Right cardiac atrium (tissue), 5 donors: ENCODE measurements at regions not wholly inside any gene's neighbourhood (a gene's known extent, or its start where the extent isn't known, plus 50 kb on each side); places are given as distances from the start of the nearest gene placed in this dataset.

Experiments
- ATAC-seq, 2 donors: fragments of 200-7000 bp; cut with Tn5 transposase; one replicate each; pipeline versions ENCODE4 v1.8.0 to v1.9.1; 2020; ENCODE audit warnings: moderate library complexity in 2 of 2, mild to moderate bottlenecking in 1 of 2
- DNase-seq, 3 donors: peaks; one replicate each; pipeline ENCODE4 v3.0.0-alpha.2; 2020
- H3K27ac ChIP-seq: one replicate; pipeline ENCODE4 v1.5.1; 2013; ENCODE audit warnings: mild to moderate bottlenecking, low read length, control low read depth, moderate library complexity
- H3K27me3 ChIP-seq: one replicate; pipeline ENCODE4 v1.6.1; 2013; ENCODE audit not compliant: control insufficient read depth, insufficient read depth
- H3K4me1 ChIP-seq: one replicate; pipeline ENCODE4 v1.6.1; 2013; ENCODE audit warnings: low read length; ENCODE audit not compliant: control insufficient read depth, insufficient read depth
- H3K4me3 ChIP-seq: one replicate; pipeline ENCODE4 v1.5.1; 2013; ENCODE audit warnings: low read length, control low read depth
- H3K9me3 ChIP-seq: one replicate; pipeline ENCODE4 v1.6.1; 2013; ENCODE audit warnings: low read length; ENCODE audit not compliant: control insufficient read depth
- WGBS: extraction: QIAGEN DNeasy Blood & Tissue Kit; methylation state at CpG from one replicate; pipeline ENCODE4 v1.1.7; 2013; 5-methylcytosine and 5-hydroxymethylcytosine counted together
- intact Hi-C, 4 donors: fragments of 100-400 bp; cut with DNase I; formaldehyde crosslinking; loops; one replicate each; pipeline versions ENCODE4 v1.11.0 to v1.14.0; 2022 to 2023
- donor health status: healthy with polysubstance abuse.
- donor health status: DM: no; HTN: yes; CAD: no.
- donor health status: DM: no; HTN: no; CAD: no.
- donor health status: DM: no; HTN: yes; CAD: no; lungs with severe emphysema.
- donor health status: DM: yes; HTN: yes; CAD: no.

- no peaks in the 10 kb centered on the region for H3K27me3 ChIP-seq
- H3K27ac ChIP-seq = peak overlapping the region; percentile 79
- no peak overlapping the region for H3K4me3 ChIP-seq
- ATAC-seq = peak; percentile 57 to 67
- H3K9me3 ChIP-seq = no peaks in the 10 kb centered on the region
- peak in 2 of 3 donors; percentile 39 to 76 for DNase-seq
- intact Hi-C loops = no loop called here
- peaks cover 5% of the 10 kb centered on the region for H3K4me1 ChIP-seq
- 26% methylated on average over 15 of the region's 15 CpGs for WGBS
Observed at GRCh38 chr20:4613718-4614620, 72.3 kb upstream of the PRNP start.

DNA sequence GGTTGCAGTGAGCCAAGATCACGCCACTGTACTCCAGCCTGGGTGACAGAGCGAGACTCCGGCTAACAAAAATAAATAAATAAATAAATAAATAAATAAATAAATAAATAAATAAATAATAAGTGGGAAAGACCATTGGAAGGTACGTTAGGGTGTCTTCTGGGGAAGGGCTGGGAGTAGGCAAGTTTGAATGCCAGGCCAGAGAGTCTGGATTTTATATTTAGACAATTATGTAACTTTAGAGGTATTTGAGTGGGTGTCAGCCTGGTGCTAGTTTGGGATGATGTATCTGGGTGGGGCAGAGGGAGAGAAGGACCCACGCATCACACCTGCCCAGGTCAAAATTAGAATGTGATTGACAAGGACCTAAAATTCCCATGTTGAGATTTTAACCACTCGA, 73.1 kb upstream of the PRNP start:
- Histone ChIP-seq H3K4me3 (no peak overlapping the region), H3K27me3 (no peaks in the 10 kb centered on the region), H3K4me1 (peaks cover 5% of the 10 kb centered on the region), H3K27ac (peak overlapping the region; percentile 79), H3K9me3 (no peaks in the 10 kb centered on the region)
- peak; percentile 63 to 69 for ATAC-seq
- intact Hi-C loops = no loop called here
- DNase-seq = no peak
- 68% methylated on average over 6 of the region's 6 CpGs for WGBS

GRCh38 chr20:4610871-4611270, 75.4 kb upstream of the PRNP start:
- no peak overlapping the region for H3K27ac ChIP-seq
- 84% methylated on average over 9 of the region's 9 CpGs for WGBS
- DNase-seq (no peak), ATAC-seq (no peak)
- intact Hi-C loops = no loop called here
- H3K27me3 ChIP-seq = no peaks in the 10 kb centered on the region
- no peak overlapping the region for H3K4me3 ChIP-seq
- H3K9me3 ChIP-seq = no peaks in the 10 kb centered on the region
- peaks cover 5% of the 10 kb centered on the region for H3K4me1 ChIP-seq

- H3K27ac ChIP-seq = no peak overlapping the region
- WGBS = 96% methylated on average over 5 of the region's 5 CpGs
- ATAC-seq (no peak), DNase-seq (no peak)
- no peaks in the 10 kb centered on the region for H3K9me3 ChIP-seq
- no peaks in the 10 kb centered on the region for H3K27me3 ChIP-seq
- H3K4me1 ChIP-seq = peaks cover 5% of the 10 kb centered on the region
- H3K4me3 ChIP-seq = no peak overlapping the region
- intact Hi-C loops = loop anchor here in 3 of 4 donors (2.0 to 10.0 kb wide), 2 partner anchors 111 to 335 kb away; partner anchors contain the start of gene PRND (in 2 of the 3)
Observed at GRCh38 chr20:4609511-4609910, 76.7 kb upstream of the PRNP start.

DNA sequence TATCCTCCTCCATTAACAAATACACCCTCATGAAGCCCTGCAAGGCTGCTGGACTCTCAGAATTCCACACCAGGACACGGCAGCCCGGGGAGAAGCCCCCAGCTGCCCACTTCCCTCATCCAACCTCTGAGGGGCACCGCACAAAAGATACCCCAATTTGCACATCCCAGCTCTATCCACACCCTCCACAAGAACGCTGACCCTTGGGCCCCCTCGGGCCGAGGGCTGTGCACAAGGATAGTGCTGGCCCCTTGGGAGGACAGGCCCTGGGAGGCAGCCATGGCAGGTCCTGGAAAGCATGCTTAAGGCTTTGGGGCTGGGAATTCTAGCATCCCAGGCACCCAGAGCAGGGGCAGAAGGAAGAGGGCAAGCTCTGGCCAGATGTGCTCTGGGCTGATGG, 77.4 kb upstream of the PRNP start:
- Histone ChIP-seq H3K27me3 (no peaks in the 10 kb centered on the region), H3K27ac (no peak overlapping the region), H3K4me3 (no peak overlapping the region), H3K4me1 (peaks cover 6% of the 10 kb centered on the region), H3K9me3 (no peaks in the 10 kb centered on the region)
- 74% methylated on average over 6 of the region's 6 CpGs for WGBS
- no peak for DNase-seq
- intact Hi-C loops = loop anchor here in 3 of 4 donors (2.0 to 10.0 kb wide), 2 partner anchors 112 to 336 kb away; partner anchors contain the start of gene PRND (in 2 of the 3)
- no peak for ATAC-seq

DNA sequence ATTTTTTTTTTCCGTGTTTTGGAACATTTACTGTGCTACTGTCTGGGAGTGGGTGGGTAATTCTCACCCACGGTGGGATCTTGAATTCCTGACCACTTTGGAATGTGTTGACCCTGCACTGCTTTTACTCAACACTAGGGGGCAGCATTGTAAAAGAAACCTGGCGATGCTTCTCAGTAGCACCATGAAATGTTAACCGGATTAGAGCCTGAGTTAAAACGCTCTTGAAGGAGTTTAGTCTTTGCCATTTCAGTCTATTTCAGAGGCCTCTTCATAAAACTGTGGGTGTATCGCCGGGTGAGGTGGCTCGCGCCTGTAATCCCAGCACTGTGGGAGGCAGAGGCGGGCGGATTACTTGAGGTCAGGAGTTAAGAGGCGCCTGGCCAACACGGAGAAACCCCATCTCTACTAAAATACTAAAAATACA, 79.0 kb upstream of the PRNP start:
- 30% methylated on average over 13 of the region's 13 CpGs for WGBS
- DNase-seq = peak in 1 of 3 donors; percentile 52

DNA sequence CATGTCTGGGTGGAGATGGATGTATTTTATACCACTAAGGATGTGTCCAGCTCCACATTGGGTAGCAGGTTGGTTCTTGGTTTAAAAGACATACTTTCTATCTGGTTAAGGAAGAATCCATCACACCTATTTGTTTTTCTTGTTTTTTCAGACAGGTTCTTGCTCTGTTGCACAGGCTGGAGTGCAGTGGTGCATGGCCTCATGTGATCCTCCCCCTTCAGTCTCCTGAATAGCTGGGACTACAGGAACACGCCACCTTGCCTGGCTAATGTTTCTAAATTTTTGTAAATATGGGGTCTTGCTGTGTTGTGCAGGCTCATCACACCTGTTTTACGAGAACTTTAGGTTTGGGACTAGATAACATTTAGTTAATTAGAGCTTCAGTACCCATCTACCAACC, 80.2 kb upstream of the PRNP start:
- Histone ChIP-seq H3K27ac (no peak overlapping the region), H3K4me1 (peaks cover 1% of the 10 kb centered on the region), H3K9me3 (no peaks in the 10 kb centered on the region), H3K27me3 (no peaks in the 10 kb centered on the region), H3K4me3 (no peak overlapping the region)
- intact Hi-C loops = loop anchor here in 2 of 4 donors (2.0 to 10.0 kb wide), 2 partner anchors 115 to 339 kb away; partner anchors contain the start of gene PRND (in 1 of the 2)
- ATAC-seq (no peak), DNase-seq (no peak)
- WGBS = 74% methylated on average over 2 of the region's 2 CpGs

More for the DNA sequence above, 79.0 kb upstream of the PRNP start:
- Histone ChIP-seq H3K4me1 (peaks cover 1% of the 10 kb centered on the region), H3K4me3 (no peak overlapping the region), H3K27ac (no peak overlapping the region), H3K9me3 (no peaks in the 10 kb centered on the region), H3K27me3 (no peaks in the 10 kb centered on the region)
- intact Hi-C loops = loop anchor here in 2 of 4 donors (1.0 to 10.0 kb wide), 3 partner anchors 113 to 338 kb away; partner anchors contain the start of gene PRND (in 1 of the 2)
- peak; percentile 70 to 79 for ATAC-seq

DNA sequence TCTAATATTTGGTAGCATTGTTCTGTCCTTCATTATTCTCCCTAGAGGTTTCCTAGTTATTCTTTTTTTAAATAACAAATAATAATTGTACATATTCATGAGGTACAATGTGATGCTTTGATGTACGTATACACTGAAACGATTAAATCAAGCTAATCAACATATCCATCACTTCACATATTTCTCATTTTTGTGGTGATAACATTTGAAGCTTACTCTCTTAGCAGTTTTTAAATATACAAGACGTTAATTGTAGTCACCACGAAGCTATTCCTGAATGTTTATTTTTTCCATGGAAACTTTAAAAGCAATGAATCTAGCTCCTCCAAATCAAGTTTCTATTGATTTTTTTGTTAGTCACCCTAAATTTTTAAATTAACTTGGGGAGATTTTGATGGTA, 81.1 kb upstream of the PRNP start:
- no peak overlapping the region for H3K27ac ChIP-seq
- peaks cover 1% of the 10 kb centered on the region for H3K4me1 ChIP-seq
- 65% methylated on average over 4 of the region's 4 CpGs for WGBS
- no peaks in the 10 kb centered on the region for H3K9me3 ChIP-seq
- no peak overlapping the region for H3K4me3 ChIP-seq
- no peak for DNase-seq
- no peak for ATAC-seq
- intact Hi-C loops = loop anchor here in 1 of 4 donors (10.0 kb wide), 1 partner anchor 340 kb away; no protein-coding TSS in a partner anchor
- no peaks in the 10 kb centered on the region for H3K27me3 ChIP-seq

DNA sequence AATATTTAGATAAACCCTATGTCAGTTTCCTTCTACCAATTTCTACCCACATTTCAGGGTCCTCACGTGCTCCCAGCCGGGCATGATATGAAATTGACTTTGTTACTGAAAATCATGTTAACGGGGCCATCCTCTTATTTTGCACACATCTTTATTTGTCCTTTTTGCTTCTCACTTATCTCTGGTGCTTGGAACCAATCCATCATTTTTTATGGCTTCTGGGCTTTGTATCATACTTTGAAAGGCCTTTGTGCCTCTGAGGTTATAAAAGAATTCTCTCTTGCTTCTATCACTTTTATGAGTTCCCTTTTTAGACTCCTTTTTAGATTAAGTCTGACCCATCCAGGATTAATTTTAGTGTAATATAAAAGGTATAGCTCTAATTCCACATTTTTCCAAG, 81.7 kb upstream of the PRNP start:
- Histone ChIP-seq H3K27ac (no peak overlapping the region), H3K27me3 (no peaks in the 10 kb centered on the region), H3K4me3 (no peak overlapping the region), H3K4me1 (peaks cover 1% of the 10 kb centered on the region), H3K9me3 (no peaks in the 10 kb centered on the region)
- WGBS = 72% methylated on average over 3 of the region's 3 CpGs
- ATAC-seq (no peak), DNase-seq (no peak)
- intact Hi-C loops = loop anchor here in 1 of 4 donors (10.0 kb wide), 1 partner anchor 340 kb away; no protein-coding TSS in a partner anchor

DNA sequence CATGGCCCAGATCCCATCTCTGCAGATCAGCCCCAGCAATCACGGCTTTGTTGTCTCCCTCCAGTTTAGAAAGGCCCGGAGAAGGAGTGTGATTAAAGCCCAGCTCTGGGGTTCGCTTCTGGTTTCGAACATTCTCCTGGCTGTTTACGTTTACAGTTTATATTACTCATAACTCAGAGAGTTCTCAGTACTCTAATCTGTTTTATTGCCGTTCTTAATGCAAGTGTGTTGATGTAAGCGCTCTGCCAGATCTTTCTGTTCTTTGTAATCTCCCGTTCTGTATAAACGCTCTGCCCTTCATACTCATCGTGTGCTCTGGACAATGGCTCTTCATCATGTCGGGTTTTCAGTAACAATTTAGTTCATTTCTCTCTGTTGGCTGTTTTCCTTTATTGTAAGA, 82.5 kb upstream of the PRNP start:
- WGBS = 59% methylated on average over 11 of the region's 11 CpGs
- intact Hi-C loops = loop anchor here in 1 of 4 donors (10.0 kb wide), 1 partner anchor 341 kb away; no protein-coding TSS in a partner anchor

DNA sequence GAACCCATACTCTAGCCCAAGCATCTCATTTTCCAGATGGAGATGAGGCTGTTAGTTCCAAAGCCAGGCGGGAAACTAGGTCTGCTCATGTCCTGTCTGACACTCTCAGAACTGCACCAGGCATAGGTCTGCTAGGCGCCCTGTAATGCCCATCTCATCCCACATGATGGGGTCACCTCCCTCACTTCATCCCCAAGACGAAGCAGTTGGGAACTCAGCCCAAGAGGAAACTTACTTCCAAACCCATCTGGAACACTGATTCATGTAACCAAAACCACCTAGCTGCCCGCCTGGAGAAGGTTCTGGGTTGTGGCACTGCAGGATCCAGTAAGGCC, 84.0 kb upstream of the PRNP start:
- intact Hi-C loops = loop anchor here in 1 of 4 donors (10.0 kb wide), 1 partner anchor 343 kb away; no protein-coding TSS in a partner anchor

More for the DNA sequence above, 82.5 kb upstream of the PRNP start:
- no peak overlapping the region for H3K4me3 ChIP-seq
- no peak for ATAC-seq
- peaks cover 1% of the 10 kb centered on the region for H3K4me1 ChIP-seq
- no peaks in the 10 kb centered on the region for H3K9me3 ChIP-seq
- no peaks in the 10 kb centered on the region for H3K27me3 ChIP-seq
- H3K27ac ChIP-seq = no peak overlapping the region
- no peak for DNase-seq

More for the DNA sequence above, 84.0 kb upstream of the PRNP start:
- Histone ChIP-seq H3K4me1 (peaks cover 1% of the 10 kb centered on the region), H3K27me3 (no peaks in the 10 kb centered on the region), H3K9me3 (no peaks in the 10 kb centered on the region), H3K27ac (no peak overlapping the region), H3K4me3 (no peak overlapping the region)
- ATAC-seq (peak in 1 of 2 donors; percentile 19), DNase-seq (no peak)
- WGBS = 72% methylated on average over 4 of the region's 4 CpGs
